D721Med (cell line): ENCODE measurements at regions not wholly inside any gene's neighbourhood (a gene's known extent, or its start where the extent isn't known, plus 50 kb on each side); places are given as distances from the start of the nearest gene placed in this dataset.

ENCODE experiments used
- DNase-seq: peaks from one replicate; pipeline ENCODE4 v3.0.0; 2011; ENCODE audit warnings: low spot score; ENCODE audit not compliant: insufficient read length
- FAIRE-seq: peaks from 2 replicates; lab custom pipeline; 2011; peaks lifted over from hg19 to GRCh38; lab: Jason Lieb, UNC
- CTCF ChIP-seq: IDR thresholded peaks from 2 replicates; pipeline ENCODE4 v1.5.1; 2012; ENCODE audit warnings: mild to moderate bottlenecking, control low read depth; ENCODE audit not compliant: insufficient read depth; ENCODE audit errors: missing control alignments

GRCh38 chr1:5244631-5245285, 590.3 kb downstream of the AJAP1 start:
- TF ChIP-seq CTCF, result no peak

GRCh38 chr1:5242850-5243249, 588.4 kb downstream of the AJAP1 start:
- FAIRE-seq (no peak), DNase-seq (no peak)
- TF ChIP-seq CTCF, result no peak

More at GRCh38 chr1:5244631-5245285, 590.3 kb downstream of the AJAP1 start:
- no peak for FAIRE-seq
- no peak for DNase-seq

- DNase-seq (no peak), FAIRE-seq (no peak)
- no peak for TF ChIP-seq CTCF
Observed at GRCh38 chr1:5239911-5240310, 585.5 kb downstream of the AJAP1 start.

GRCh38 chr1:5238351-5239130, 584.1 kb downstream of the AJAP1 start:
- no peak for TF ChIP-seq CTCF
- FAIRE-seq (no peak), DNase-seq (no peak)

- DNase-seq, result no peak
- no peak for FAIRE-seq
- no peak for TF ChIP-seq CTCF
Observed at GRCh38 chr1:5235355-5235899, 581.0 kb downstream of the AJAP1 start.

GRCh38 chr1:5232537-5232936, 578.1 kb downstream of the AJAP1 start:
- DNase-seq (no peak), FAIRE-seq (no peak)
- no peak for TF ChIP-seq CTCF
